Trophoblast cell (in vitro differentiated cells and primary cell): ENCODE measurements at regions not wholly inside any gene's neighbourhood (a gene's known extent, or its start where the extent isn't known, plus 50 kb on each side); places are given as distances from the start of the nearest gene placed in this dataset.

Source experiments
- DNase-seq, 2 donors: peaks; one replicate each; pipeline ENCODE4 v3.0.0-alpha.2; 2016
- H2AFZ ChIP-seq: 2 replicates; pipeline ENCODE4 v1.6.1; 2013; ENCODE audit warnings: low read length, moderate library complexity, mild to moderate bottlenecking; ENCODE audit not compliant: insufficient read depth, poor library complexity
- H2AK5ac ChIP-seq: 2 replicates; pipeline ENCODE4 v1.6.1; 2013; ENCODE audit warnings: mild to moderate bottlenecking, low read length
- H2BK120ac ChIP-seq: 2 replicates; pipeline ENCODE4 v1.6.1; 2013; ENCODE audit warnings: low read length, mild to moderate bottlenecking, moderate library complexity; ENCODE audit not compliant: insufficient read depth, poor library complexity
- H2BK12ac ChIP-seq: 2 replicates; pipeline ENCODE4 v1.6.1; 2013; ENCODE audit warnings: mild to moderate bottlenecking, low read length, moderate library complexity
- H2BK5ac ChIP-seq: 2 replicates; pipeline ENCODE4 v1.6.1; 2013; ENCODE audit warnings: low read length, low read depth, moderate library complexity, mild to moderate bottlenecking; ENCODE audit not compliant: poor library complexity
- H3K14ac ChIP-seq: 2 replicates; pipeline ENCODE4 v1.6.1; 2013; ENCODE audit warnings: mild to moderate bottlenecking, low read length
- H3K18ac ChIP-seq: 2 replicates; pipeline ENCODE4 v1.6.1; 2013; ENCODE audit warnings: mild to moderate bottlenecking, low read length
- H3K23ac ChIP-seq: 2 replicates; pipeline ENCODE4 v1.6.1; 2013; ENCODE audit warnings: low read length
- H3K27ac ChIP-seq: 2 replicates; pipeline ENCODE4 v1.5.1; 2013; ENCODE audit warnings: low read depth, mild to moderate bottlenecking, inconsistent platforms, low read length, moderate library complexity
- H3K27me3 ChIP-seq: 2 replicates; pipeline ENCODE4 v1.6.1; 2013; ENCODE audit warnings: inconsistent platforms, mild to moderate bottlenecking, low read length, moderate library complexity; ENCODE audit not compliant: insufficient read depth
- H3K36me3 ChIP-seq, 2 experiments: 1 replicate in 1 of 2; 2 replicates in 1 of 2; pipeline ENCODE4 v1.6.1; 2013; ENCODE audit warnings: low read length in 2 of 2, mild to moderate bottlenecking in 2 of 2, moderate library complexity in 1 of 2; ENCODE audit not compliant: insufficient read depth in 2 of 2, control insufficient read depth in 1 of 2
- H3K4ac ChIP-seq: 2 replicates; pipeline ENCODE4 v1.6.1; 2013; ENCODE audit warnings: low read depth, mild to moderate bottlenecking, low read length, moderate library complexity
- H3K4me1 ChIP-seq, 2 experiments: 1 replicate in 1 of 2; 2 replicates in 1 of 2; pipeline ENCODE4 v1.6.1; 2013; ENCODE audit warnings: low read length in 2 of 2, mild to moderate bottlenecking in 2 of 2, moderate library complexity in 1 of 2; ENCODE audit not compliant: insufficient read depth in 2 of 2, control insufficient read depth in 1 of 2
- H3K4me2 ChIP-seq: 2 replicates; pipeline ENCODE4 v1.6.1; 2013; ENCODE audit warnings: inconsistent platforms, mild to moderate bottlenecking, low read length, moderate library complexity
- H3K4me3 ChIP-seq: 2 replicates; pipeline ENCODE4 v1.5.1; 2013; ENCODE audit warnings: mild to moderate bottlenecking, low read depth, low read length, inconsistent platforms
- H3K79me1 ChIP-seq: one replicate; pipeline ENCODE4 v1.6.1; 2013; ENCODE audit warnings: low read length
- H3K79me2 ChIP-seq: 2 replicates; pipeline ENCODE4 v1.6.1; 2013; ENCODE audit warnings: low read length, mild to moderate bottlenecking; ENCODE audit not compliant: control insufficient read depth, insufficient read depth, poor library complexity
- H3K9ac ChIP-seq: 2 replicates; pipeline ENCODE4 v1.6.1; 2013; ENCODE audit warnings: mild to moderate bottlenecking, low read length
- H3K9me3 ChIP-seq: 2 replicates; pipeline ENCODE4 v1.6.1; 2013; ENCODE audit warnings: low read depth, mild to moderate bottlenecking, control low read depth, inconsistent platforms, low read length; ENCODE audit not compliant: insufficient read depth
- H4K12ac ChIP-seq: 2 replicates; pipeline ENCODE4 v1.6.1; 2013; ENCODE audit warnings: low read depth, mild to moderate bottlenecking, low read length, moderate library complexity
- H4K8ac ChIP-seq: 2 replicates; pipeline ENCODE4 v1.6.1; 2013; ENCODE audit warnings: low read depth, mild to moderate bottlenecking, low read length, moderate library complexity
- H4K91ac ChIP-seq: one replicate; pipeline ENCODE4 v1.6.1; 2013; ENCODE audit warnings: low read depth, mild to moderate bottlenecking, low read length, moderate library complexity
- WGBS: extraction: QIAGEN DNeasy Blood & Tissue Kit; methylation state at CpG from one replicate; pipeline ENCODE4 v1.1.7; 2013; ENCODE audit warnings: missing lambda C conversion rate; ENCODE audit not compliant: insufficient read length, insufficient coverage; ENCODE audit errors: extremely low coverage; 5-methylcytosine and 5-hydroxymethylcytosine counted together

GRCh38 chr16:87230571-87230970 lies 86.6 kb downstream of the C16orf95 start:
- Histone ChIP-seq H3K79me2 (peaks cover 2% of the 10 kb centered on the region), H2AK5ac (no peak overlapping the region), H2BK120ac (no peak overlapping the region), H3K36me3 (no peaks in the 10 kb centered on the region), H2BK5ac (no peak overlapping the region), H4K12ac (no peak overlapping the region), H3K4me3 (no peak overlapping the region), H3K23ac (no peak overlapping the region), H3K4me1 (peaks cover 13 to 18% of the 10 kb centered on the region in 2 experiments), H4K91ac (no peak overlapping the region), H3K18ac (no peak overlapping the region), H3K9me3 (peaks cover 4% of the 10 kb centered on the region), H3K14ac (no peak overlapping the region), H4K8ac (no peak overlapping the region), H3K27ac (no peak overlapping the region), H3K9ac (no peak overlapping the region), H3K79me1 (peaks cover 21% of the 10 kb centered on the region), H3K4ac (no peak overlapping the region), H2BK12ac (no peak overlapping the region), H3K27me3 (no peaks in the 10 kb centered on the region), H2AFZ (no peak overlapping the region), H3K4me2 (no peak overlapping the region)
- DNase-seq: no peak
- no CpG with 5 or more reads among the region's 4 CpGs for WGBS

GRCh38 chr16:87231295-87231694 lies 85.9 kb downstream of the C16orf95 start:
- H3K27ac ChIP-seq: no peak overlapping the region
- no peaks in the 10 kb centered on the region for H3K27me3 ChIP-seq
- DNase-seq: no peak
- H3K4me3 ChIP-seq: no peak overlapping the region
- no peak overlapping the region for H2AK5ac ChIP-seq
- no peak overlapping the region for H3K23ac ChIP-seq
- no peak overlapping the region for H3K18ac ChIP-seq
- H4K8ac ChIP-seq: no peak overlapping the region
- no peak overlapping the region for H2BK120ac ChIP-seq
- H3K4ac ChIP-seq: no peak overlapping the region
- H3K36me3 ChIP-seq: no peaks in the 10 kb centered on the region
- WGBS: no CpG with 5 or more reads among the region's 4 CpGs
- H4K12ac ChIP-seq: no peak overlapping the region
- no peak overlapping the region for H3K9ac ChIP-seq
- H3K9me3 ChIP-seq: peaks cover 4% of the 10 kb centered on the region
- H3K79me1 ChIP-seq: peaks cover 21% of the 10 kb centered on the region
- H2BK5ac ChIP-seq: no peak overlapping the region
- peaks cover 17 to 21% of the 10 kb centered on the region in 2 experiments for H3K4me1 ChIP-seq
- H3K14ac ChIP-seq: no peak overlapping the region
- no peak overlapping the region for H4K91ac ChIP-seq
- H3K4me2 ChIP-seq: no peak overlapping the region
- H3K79me2 ChIP-seq: peaks cover 2% of the 10 kb centered on the region
- H2AFZ ChIP-seq: no peak overlapping the region
- no peak overlapping the region for H2BK12ac ChIP-seq

GRCh38 chr16:87231911-87232310 lies 85.3 kb downstream of the C16orf95 start:
- Histone ChIP-seq H4K91ac (no peak overlapping the region), H4K8ac (no peak overlapping the region), H3K23ac (no peak overlapping the region), H2AFZ (no peak overlapping the region), H3K27ac (no peak overlapping the region), H3K18ac (no peak overlapping the region), H2AK5ac (no peak overlapping the region), H4K12ac (no peak overlapping the region), H3K36me3 (no peaks in the 10 kb centered on the region), H2BK5ac (no peak overlapping the region), H3K4ac (no peak overlapping the region), H3K14ac (no peak overlapping the region), H3K79me2 (peaks cover 2% of the 10 kb centered on the region), H3K4me3 (no peak overlapping the region), H2BK120ac (no peak overlapping the region), H2BK12ac (no peak overlapping the region), H3K9ac (no peak overlapping the region), H3K9me3 (peaks cover 4% of the 10 kb centered on the region), H3K27me3 (no peaks in the 10 kb centered on the region), H3K4me2 (no peak overlapping the region), H3K79me1 (peaks cover 23% of the 10 kb centered on the region), H3K4me1 (peaks cover 18 to 19% of the 10 kb centered on the region in 2 experiments)
- WGBS: no CpG with 5 or more reads among the region's 1 CpG
- no peak for DNase-seq

- Histone ChIP-seq H2BK12ac (peak overlapping the region; percentile 6), H3K79me2 (no peaks in the 10 kb centered on the region), H3K4me2 (no peak overlapping the region), H2AFZ (no peak overlapping the region), H3K14ac (no peak overlapping the region), H3K27ac (no peak overlapping the region), H3K79me1 (peaks cover 14% of the 10 kb centered on the region), H3K4me3 (no peak overlapping the region), H4K12ac (no peak overlapping the region), H3K9ac (no peak overlapping the region), H4K8ac (no peak overlapping the region), H3K4ac (no peak overlapping the region), H3K4me1 (peaks cover 5 to 7% of the 10 kb centered on the region in 2 experiments), H4K91ac (peak overlapping the region; percentile 19), H2AK5ac (no peak overlapping the region), H2BK5ac (no peak overlapping the region), H3K9me3 (peaks cover 4% of the 10 kb centered on the region), H2BK120ac (peak overlapping the region; percentile 10), H3K23ac (no peak overlapping the region), H3K18ac (no peak overlapping the region), H3K27me3 (no peaks in the 10 kb centered on the region), H3K36me3 (no peaks in the 10 kb centered on the region)
- no CpG with 5 or more reads among the region's 10 CpGs for WGBS
- DNase-seq: no peak
Observed at GRCh38 chr16:87233928-87234327, 83.3 kb downstream of the C16orf95 start.
